ENCODE measurements at regions not wholly inside any gene's neighbourhood (a gene's known extent, or its start where the extent isn't known, plus 50 kb on each side); places are given as distances from the start of the nearest gene placed in this dataset.

GRCh38 chr9:95383185-95383676 is 65.7 kb upstream of the FANCC start:
- Histone ChIP-seq H3K36me3 (ENCODE audit: control insufficient read depth in 2 of 2, extremely low read depth in 1 of 2, insufficient read depth in 2 of 2, low read length in 2 of 2) (no peaks in the 10 kb centered on the region), H4K20me1 (replicated peaks; ENCODE audit: control insufficient read depth, extremely low read depth, insufficient read depth, low read length) (no peaks in the 10 kb centered on the region), H2AFZ (ENCODE audit: low read depth, low read length) (no peak overlapping the region), H3K9ac (replicated peaks; ENCODE audit: extremely low read depth, insufficient read depth, low read length) (no peak overlapping the region), H3K27me3 (ENCODE audit: control insufficient read depth in 2 of 2, insufficient read depth in 2 of 2, low read length in 2 of 2) (peaks cover 0 to 5% of the 10 kb centered on the region in 2 experiments), H3K4me2 (ENCODE audit: insufficient read depth, low read length) (no peak overlapping the region), H3K27ac (ENCODE audit: insufficient read depth, low read depth, low read length) (no peak overlapping the region), H3K9me3 (replicated peaks; ENCODE audit: control insufficient read depth, insufficient read depth, low read length) (no peaks in the 10 kb centered on the region), H3K9me1 (replicated peaks; ENCODE audit: control insufficient read depth, extremely low read depth, insufficient read depth, low read length) (no peaks in the 10 kb centered on the region), H3K79me2 (ENCODE audit: control insufficient read depth, insufficient read depth, low read length) (no peaks in the 10 kb centered on the region), H3K4me3 (replicated peaks in 1 of 3; ENCODE audit: insufficient read depth in 1 of 3, low read depth in 1 of 3, low read length in 3 of 3) (no peak overlapping the region), H3K4me1 (ENCODE audit: control insufficient read depth, extremely low read depth, insufficient read depth, low read length) (no peaks in the 10 kb centered on the region)
- no TSS peak for BruUV-seq (replicated peaks)
- FAIRE-seq: no peak
- ChIA-PET POLR2A (no interaction called here), CTCF (interaction anchor here (1.3 to 1.5 kb wide), 2 partner anchors 8 to 39 kb away, joined by 3 to 4 read pairs; no protein-coding TSS in a partner anchor)
- intact Hi-C loops (cut with micrococcal nuclease) (no loop called here), dilution Hi-C loops (cut with MboI; ENCODE audit: extremely low pct_ligation_motif_present, low sequenced_read_pairs) (no loop called here)
- TF ChIP-seq GATA2 (IDR thresholded peaks at IDR 0.05; ENCODE audit: insufficient read depth, insufficient read length, low read depth, low read length): peak; percentile 30
- no peak for TF ChIP-seq CTCF (IDR thresholded peaks at IDR 0.05; ENCODE audit: extremely low read depth in 1 of 2, insufficient read depth in 1 of 2, low read depth in 1 of 2, low read length in 2 of 2)
- no peak for TF ChIP-seq JUN (IDR thresholded peaks at IDR 0.05; ENCODE audit: borderline replicate concordance, insufficient read depth, insufficient read length, low read depth)
- TF ChIP-seq MAX (IDR thresholded peaks at IDR 0.05; ENCODE audit: insufficient read depth, insufficient read length): no peak
- TF ChIP-seq FOS (IDR thresholded peaks at IDR 0.05; ENCODE audit: borderline replicate concordance, insufficient read depth, low read length): no peak
- no peak for TF ChIP-seq MYC (IDR thresholded peaks at IDR 0.05; ENCODE audit: low read depth, low read length)
- no peak for TF ChIP-seq EZH2 (IDR thresholded peaks at IDR 0.05; ENCODE audit: borderline replicate concordance, low read depth, low read length, severe bottlenecking)
- TF ChIP-seq POLR2A (IDR thresholded peaks at IDR 0.05; ENCODE audit: low read depth, low read length): no peak
- DNase-seq (ENCODE audit: low read depth, low spot score): no peak
